Psoas muscle (tissue), 7 donors: ENCODE measurements at regions not wholly inside any gene's neighbourhood (a gene's known extent, or its start where the extent isn't known, plus 50 kb on each side); places are given as distances from the start of the nearest gene placed in this dataset.

Experiments used
- ATAC-seq, 4 donors: fragments of 200-7000 bp; cut with Tn5 transposase; one replicate each; pipeline ENCODE4 v1.9.1; 2020; ENCODE audit warnings: moderate library complexity in 3 of 4, mild to moderate bottlenecking in 2 of 4
- DNase-seq, 2 donors: peaks; one replicate each; pipeline ENCODE4 v3.0.0-alpha.2; 2020
- H3K27ac ChIP-seq: fragments of 200-600 bp; one replicate; pipeline ENCODE4 v1.8.0; 2022
- H3K27me3 ChIP-seq, 3 donors: fragments of 200-600 bp in 1 of 3; one replicate each; pipeline versions ENCODE4 v1.6.1 to v1.8.0; 2013 to 2022; ENCODE audit warnings: low read length in 2 of 3, mild to moderate bottlenecking in 2 of 3, moderate library complexity in 1 of 3; ENCODE audit not compliant: insufficient read depth in 3 of 3
- H3K36me3 ChIP-seq, 2 donors: fragments of 200-600 bp in 1 of 2; one replicate each; pipeline versions ENCODE4 v1.6.1 to v1.8.0; 2013 to 2022; ENCODE audit warnings: low read depth in 1 of 2, mild to moderate bottlenecking in 1 of 2, moderate library complexity in 1 of 2; ENCODE audit not compliant: insufficient read depth in 1 of 2
- H3K4me1 ChIP-seq: fragments of 200-600 bp; one replicate; pipeline ENCODE4 v1.8.0; 2022
- H3K4me3 ChIP-seq: fragments of 200-600 bp; one replicate; pipeline ENCODE4 v1.8.0; 2022; ENCODE audit warnings: mild to moderate bottlenecking
- H3K9me3 ChIP-seq: fragments of 200-600 bp; one replicate; pipeline ENCODE4 v1.8.0; 2022
- CTCF ChIP-seq: fragments of 200-600 bp; IDR thresholded peaks from one replicate; pipeline ENCODE4 v1.8.0; 2022; ENCODE audit warnings: antibody characterized with exemption
- WGBS, 3 donors: extraction: QIAGEN DNeasy Blood & Tissue Kit; methylation state at CpG; one replicate each; pipeline versions ENCODE4 v1.1.6 to v1.1.7; 2013; 5-methylcytosine and 5-hydroxymethylcytosine counted together
- intact Hi-C, 2 donors: fragments of 100-400 bp; cut with DNase I; formaldehyde crosslinking; loops; one replicate each; pipeline versions ENCODE4 v1.11.0 to v1.14.2; 2022
- donor health status: healthy with polysubstance abuse.
- donor health status: DM: no; HTN: no; CAD: no; lungs with moderate emphysema.
- donor health status: Bipolar disorder and iron deficiency.
- donor health status: healthy.
- donor health status: DM: yes; HTN: yes; CAD: no.
- donor health status: DM: no; HTN: no; CAD: no.
- donor health status: DM: yes; HTN: yes; CAD: no.

GRCh38 chr2:66110086-66110485, 324.8 kb upstream of the MEIS1 start:
- Histone ChIP-seq H3K4me1 (no peaks in the 10 kb centered on the region), H3K4me3 (no peak overlapping the region), H3K36me3 (no peaks in the 10 kb centered on the region), H3K9me3 (no peaks in the 10 kb centered on the region), H3K27ac (no peak overlapping the region), H3K27me3 (no peaks in the 10 kb centered on the region)
- no peak for DNase-seq
- ATAC-seq, result no peak
- WGBS, 3 donors, result 91 to 92% (median 92%) methylated on average over 2 of the region's 2 CpGs
- TF ChIP-seq CTCF, result no peak
- intact Hi-C loops, result no loop called here

GRCh38 chr2:66109419-66109818, 325.5 kb upstream of the MEIS1 start:
- Histone ChIP-seq H3K4me1 (no peaks in the 10 kb centered on the region), H3K27me3 (no peaks in the 10 kb centered on the region), H3K9me3 (no peaks in the 10 kb centered on the region), H3K27ac (no peak overlapping the region), H3K4me3 (no peak overlapping the region), H3K36me3 (no peaks in the 10 kb centered on the region)
- intact Hi-C loops, result no loop called here
- WGBS, 3 donors, result 35 to 43% (median 42%) methylated on average over 2 of the region's 2 CpGs
- DNase-seq, result peak in 1 of 2 donors; percentile 12
- no peak for TF ChIP-seq CTCF
- ATAC-seq, result no peak

- no peaks in the 10 kb centered on the region for H3K4me1 ChIP-seq
- H3K27me3 ChIP-seq, result no peaks in the 10 kb centered on the region
- TF ChIP-seq CTCF, result no peak
- no peaks in the 10 kb centered on the region for H3K36me3 ChIP-seq
- intact Hi-C loops, result no loop called here
- no peaks in the 10 kb centered on the region for H3K9me3 ChIP-seq
- 40 to 52% (median 43%) methylated on average over 5 of the region's 5 CpGs for WGBS, 3 donors
- no peak for DNase-seq
- no peak overlapping the region for H3K4me3 ChIP-seq
- H3K27ac ChIP-seq, result no peak overlapping the region
- no peak for ATAC-seq
Observed at GRCh38 chr2:66105066-66105753, 329.7 kb upstream of the MEIS1 start.

- Histone ChIP-seq H3K27ac (no peak overlapping the region), H3K36me3 (no peaks in the 10 kb centered on the region), H3K4me3 (no peak overlapping the region), H3K27me3 (no peaks in the 10 kb centered on the region), H3K9me3 (no peaks in the 10 kb centered on the region), H3K4me1 (no peaks in the 10 kb centered on the region)
- TF ChIP-seq CTCF, result no peak
- DNase-seq (no peak), ATAC-seq (no peak)
- intact Hi-C loops, result no loop called here
- WGBS, 3 donors, result 75 to 83% (median 82%) methylated on average over 3 of the region's 3 CpGs
Observed at GRCh38 chr2:66103581-66103980, 331.3 kb upstream of the MEIS1 start.

- no peak overlapping the region for H3K27ac ChIP-seq
- H3K27me3 ChIP-seq, result no peaks in the 10 kb centered on the region
- ATAC-seq (no peak), DNase-seq (no peak)
- intact Hi-C loops, result no loop called here
- H3K36me3 ChIP-seq, result no peaks in the 10 kb centered on the region
- H3K4me1 ChIP-seq, result no peaks in the 10 kb centered on the region
- H3K9me3 ChIP-seq, result no peaks in the 10 kb centered on the region
- WGBS, 3 donors, result 75 to 86% (median 78%) methylated on average over 1 of the region's 1 CpG
- H3K4me3 ChIP-seq, result no peak overlapping the region
- TF ChIP-seq CTCF, result no peak
Observed at GRCh38 chr2:66101206-66101605, 333.7 kb upstream of the MEIS1 start.
